HT1080 (cell line): ENCODE measurements at regions not wholly inside any gene's neighbourhood (a gene's known extent, or its start where the extent isn't known, plus 50 kb on each side); places are given as distances from the start of the nearest gene placed in this dataset.

Experiments used
- DNase-seq: peaks from one replicate; pipeline ENCODE4 v3.0.0-alpha.2; 2015; ENCODE audit warnings: low read depth

DNA sequence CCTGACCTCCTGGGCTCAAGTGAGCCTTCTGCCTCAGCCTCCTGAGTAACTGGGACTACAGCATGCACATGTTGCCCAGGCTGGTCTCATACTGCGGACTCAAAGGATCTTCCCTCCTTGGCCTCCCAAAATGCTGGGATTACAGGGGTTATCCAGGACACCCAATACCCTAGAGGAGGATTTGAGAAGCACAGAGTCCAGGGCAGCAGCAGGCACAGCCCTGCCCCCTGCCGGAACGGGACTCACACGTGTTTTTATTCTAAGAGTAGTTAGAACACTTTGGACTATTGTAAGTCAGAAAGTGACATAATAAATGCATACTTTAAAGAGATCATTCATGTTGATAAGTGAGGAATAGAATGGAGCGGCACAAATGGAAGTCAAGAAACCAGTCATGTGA lies 80.2 kb downstream of the C6orf118 start:
- no peak for DNase-seq

DNA sequence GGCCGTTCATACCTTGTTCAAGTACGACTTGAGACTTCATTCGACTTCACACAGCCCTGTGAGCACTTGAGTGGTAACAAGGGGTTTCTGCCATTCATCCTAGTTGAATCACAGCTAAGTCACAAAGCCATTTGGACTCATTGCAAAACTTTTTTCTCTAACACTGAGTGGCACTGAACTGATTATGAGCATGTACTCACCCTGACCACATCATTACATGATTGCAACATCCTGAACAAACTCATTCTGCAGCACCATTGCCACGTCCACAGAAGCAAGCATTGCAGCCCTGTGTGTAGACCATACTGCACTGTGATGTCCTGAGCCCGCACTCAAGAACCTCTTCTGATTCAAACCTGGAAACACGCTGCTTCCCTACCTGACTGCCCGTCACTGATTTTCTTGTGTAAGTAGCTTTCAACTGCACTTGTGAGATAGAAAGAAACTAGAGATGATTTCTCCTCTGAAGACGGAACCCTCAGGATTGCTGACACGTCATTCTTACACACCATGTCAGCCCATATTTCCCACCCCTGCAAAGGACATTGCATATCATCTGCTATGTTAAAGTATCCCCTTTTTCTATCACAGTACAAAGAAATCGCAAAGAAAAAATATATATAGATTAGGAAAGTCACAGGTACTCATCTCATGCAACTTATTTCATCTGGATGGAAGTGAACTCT lies 81.6 kb downstream of the C6orf118 start:
- peak; percentile 70 for DNase-seq

DNA sequence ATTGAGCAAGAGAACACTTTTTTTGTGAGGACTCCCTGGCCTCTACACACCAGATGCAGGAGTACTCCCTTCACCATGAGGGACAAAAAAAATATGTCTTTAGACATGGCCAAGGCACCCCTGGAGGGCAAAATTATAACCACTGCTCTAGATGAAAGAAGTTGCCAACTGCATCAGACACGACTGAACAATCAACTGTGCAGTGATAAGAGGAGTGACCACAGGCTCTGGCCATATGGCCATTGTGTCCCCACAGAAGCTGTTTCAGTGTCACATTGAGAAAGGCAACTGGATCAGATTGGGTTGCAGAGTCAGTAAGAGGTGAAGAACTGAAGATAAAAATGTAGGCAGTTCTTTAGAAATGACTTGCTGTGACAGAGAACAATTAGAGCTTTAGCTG lies 85.7 kb downstream of the C6orf118 start:
- DNase-seq = no peak

DNA sequence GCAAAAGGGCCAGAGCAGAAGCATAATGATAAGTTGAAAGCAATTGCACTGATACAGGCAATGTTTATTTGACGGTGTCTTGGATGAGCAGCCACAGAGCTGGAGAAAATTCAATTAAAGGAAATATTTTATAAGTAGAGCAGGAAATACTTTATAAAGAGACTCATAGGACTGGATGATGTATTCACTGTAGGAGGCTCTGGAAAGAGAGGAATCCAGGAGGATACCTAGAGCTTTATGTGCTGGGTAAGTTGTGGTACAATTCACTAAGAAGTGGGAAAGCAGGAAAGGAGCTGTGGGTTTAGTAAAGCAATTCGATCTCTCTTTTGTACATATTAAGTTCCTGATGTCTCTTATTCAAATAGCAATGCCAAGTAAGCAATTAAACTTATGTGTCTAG lies 86.3 kb downstream of the C6orf118 start:
- no peak for DNase-seq

DNA sequence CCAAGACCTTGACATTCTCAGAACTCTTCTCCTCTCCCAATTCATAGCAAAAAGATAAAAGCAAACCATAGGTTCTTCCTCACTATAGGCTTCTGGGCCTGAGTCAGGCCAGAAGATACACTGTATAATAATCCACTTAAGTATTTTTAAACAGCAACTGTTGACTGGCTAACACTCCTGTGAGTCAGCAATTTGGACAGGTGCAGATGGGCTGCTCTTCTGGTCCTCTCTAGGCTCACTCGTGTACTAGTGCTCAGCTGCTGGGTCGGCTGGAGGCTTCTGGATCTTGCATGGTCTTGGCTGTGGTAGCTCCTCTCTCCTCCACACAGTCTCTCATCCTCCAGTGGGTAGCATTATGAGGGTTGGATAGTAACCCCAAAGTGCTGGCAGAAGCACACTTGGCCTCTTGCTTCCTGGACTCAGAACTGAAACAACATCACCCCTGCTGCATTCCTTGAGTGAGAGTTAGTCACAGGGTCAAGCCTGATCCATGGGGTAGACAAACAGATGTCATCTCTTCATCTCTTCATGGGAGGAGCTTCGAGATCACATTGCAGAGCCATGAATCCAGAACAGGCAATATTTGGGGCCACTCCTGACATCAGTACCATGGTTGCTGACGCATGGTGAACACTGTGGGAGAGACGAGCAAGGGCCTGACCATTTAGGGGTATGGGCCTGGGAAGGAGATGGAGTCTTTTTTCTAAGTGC lies 86.9 kb downstream of the C6orf118 start:
- DNase-seq = peak; percentile 23

DNA sequence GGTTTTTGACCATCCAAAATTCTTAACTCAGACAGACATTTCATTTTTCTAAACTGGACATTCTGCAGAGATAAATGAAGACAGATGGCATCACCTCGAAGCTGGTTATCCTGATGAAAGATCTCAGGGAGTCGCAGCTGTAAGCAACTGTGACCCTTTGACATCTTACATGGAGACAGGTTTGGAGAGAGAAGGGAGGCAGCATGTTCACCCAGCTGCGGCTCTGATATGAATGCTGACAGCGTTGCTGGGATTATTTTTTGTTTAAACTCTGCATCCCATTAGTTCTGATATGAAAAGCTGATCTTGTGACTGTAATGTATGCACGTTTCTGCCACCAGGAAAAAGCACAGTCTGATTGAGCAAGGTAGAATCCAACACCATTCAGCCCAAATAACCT lies 89.4 kb downstream of the C6orf118 start:
- DNase-seq = no peak

DNA sequence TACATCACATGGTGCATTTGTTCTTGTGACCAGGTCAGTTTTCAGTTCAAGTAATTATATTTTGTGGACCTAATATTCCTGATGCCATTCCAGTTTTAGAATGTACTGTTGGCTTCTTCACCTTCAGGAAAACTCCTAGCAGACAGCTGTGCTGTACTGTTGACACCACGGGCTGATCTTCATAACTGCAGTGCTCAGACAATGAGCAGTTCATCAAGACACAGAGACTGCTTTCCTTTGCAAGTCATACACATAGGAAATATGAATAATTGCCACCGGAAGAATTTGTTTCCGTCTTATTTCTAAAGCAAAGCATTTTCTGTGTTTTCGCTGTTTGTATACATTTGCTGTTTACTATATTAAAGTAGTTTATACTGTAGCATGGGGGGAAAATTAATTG lies 89.8 kb downstream of the C6orf118 start:
- DNase-seq = no peak

DNA sequence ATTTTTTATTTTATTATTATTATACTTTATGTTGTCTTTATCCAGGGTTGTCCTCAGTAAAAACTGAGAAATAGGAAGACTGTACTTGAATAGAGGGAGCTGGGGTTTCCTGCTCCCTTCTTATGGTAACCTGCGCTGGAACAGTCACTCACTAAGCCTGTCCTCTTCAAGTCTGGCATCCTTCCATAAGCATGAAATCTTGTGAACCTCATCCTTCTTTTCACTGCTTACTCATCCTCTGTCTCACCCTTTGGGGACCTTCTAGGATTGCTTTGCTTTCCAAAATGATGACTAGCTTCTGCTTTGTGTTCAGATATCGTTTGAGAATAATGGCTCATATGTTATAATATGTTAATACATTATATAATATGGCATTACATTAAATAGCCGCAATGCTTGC lies 90.6 kb downstream of the C6orf118 start:
- DNase-seq = peak; percentile 87

DNA sequence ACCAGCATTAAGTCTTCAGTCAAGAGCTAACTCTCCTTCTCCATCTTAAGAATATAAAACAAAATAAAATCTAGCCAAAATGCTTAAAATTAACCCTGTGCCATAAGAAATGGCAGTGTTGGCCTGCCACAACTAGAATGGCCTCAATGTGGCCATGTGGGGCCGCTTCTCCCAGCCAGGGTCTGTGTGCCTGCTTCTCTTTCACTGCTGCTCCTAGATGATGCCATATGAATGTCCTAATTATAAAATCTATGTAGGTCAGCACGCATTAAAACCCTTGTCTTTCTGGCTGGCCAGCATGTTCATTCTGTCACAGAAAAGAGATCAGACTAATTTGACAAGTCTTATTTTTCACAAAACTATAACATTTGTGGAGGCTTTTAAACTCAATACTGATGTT lies 102.6 kb downstream of the C6orf118 start:
- DNase-seq = no peak

DNA sequence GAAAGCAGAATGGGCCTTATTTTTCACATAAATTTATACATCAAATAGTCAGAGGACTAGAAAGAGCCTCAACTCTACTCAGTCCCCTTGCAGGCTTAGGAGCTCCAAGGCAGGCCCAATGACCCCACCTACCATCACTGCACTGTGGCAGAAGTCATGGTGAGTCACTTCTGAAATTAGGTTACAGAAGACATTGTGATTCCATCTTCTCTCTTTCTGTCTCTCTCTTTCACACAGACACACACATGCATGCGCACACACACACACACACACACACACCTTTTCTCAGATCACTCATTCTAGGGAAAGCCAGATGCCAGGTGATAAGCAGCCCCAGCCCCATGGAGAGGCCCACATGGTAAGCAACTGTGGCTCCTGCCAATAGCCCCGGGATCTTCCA lies 103.8 kb downstream of the C6orf118 start:
- DNase-seq = no peak

DNA sequence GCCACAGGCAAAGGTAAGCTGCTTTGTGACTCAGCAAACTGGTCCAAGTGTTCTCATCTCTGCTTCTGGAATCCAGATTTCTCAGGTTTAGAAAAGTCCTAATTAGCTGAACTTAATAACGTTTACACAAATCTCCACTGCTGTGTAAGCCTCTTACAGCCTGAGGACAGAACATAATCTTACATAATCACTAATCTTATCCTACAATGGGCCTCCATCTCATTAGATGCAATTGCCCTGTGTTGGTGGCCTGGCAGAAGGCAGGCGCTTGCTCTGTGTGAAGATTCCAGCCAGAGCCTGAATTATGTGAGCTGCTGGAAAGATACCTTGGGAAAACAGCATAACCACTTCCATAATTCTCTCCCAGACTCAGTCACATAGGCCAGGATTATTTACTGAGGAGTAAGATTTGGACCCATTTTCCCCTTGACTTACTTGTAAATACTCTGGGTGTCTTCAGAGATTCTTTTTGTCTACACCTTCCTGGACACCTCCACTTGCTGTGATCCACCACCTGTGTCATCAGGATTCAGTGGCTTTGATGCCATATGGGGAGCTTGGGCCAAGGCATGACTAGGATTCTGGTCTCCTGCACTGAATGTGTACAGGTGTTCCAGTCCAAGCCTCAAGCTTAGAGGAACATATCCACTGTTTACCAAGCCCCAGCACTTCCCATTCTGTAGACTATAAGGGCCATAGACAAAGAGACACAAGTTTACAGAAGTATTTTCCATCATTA lies 104.4 kb downstream of the C6orf118 start:
- no peak for DNase-seq

DNA sequence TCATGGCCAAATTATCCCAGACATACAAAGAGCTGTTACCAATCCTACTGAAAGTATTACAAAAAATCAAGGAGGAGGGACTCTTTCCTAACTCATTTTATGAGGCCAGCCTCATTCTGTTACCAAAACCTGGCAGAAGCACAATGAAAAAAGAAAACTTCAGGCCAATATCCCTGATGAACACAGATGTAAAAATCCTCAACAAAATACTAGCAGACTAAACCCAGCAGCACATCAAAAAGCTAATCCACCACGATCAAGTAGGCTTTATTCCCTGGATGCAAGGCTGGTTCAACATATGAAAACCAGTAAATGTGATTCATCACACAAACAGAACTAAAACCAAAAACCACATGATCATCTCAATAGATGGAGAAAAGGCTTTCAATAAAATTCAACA lies 109.2 kb downstream of the C6orf118 start:
- no peak for DNase-seq

DNA sequence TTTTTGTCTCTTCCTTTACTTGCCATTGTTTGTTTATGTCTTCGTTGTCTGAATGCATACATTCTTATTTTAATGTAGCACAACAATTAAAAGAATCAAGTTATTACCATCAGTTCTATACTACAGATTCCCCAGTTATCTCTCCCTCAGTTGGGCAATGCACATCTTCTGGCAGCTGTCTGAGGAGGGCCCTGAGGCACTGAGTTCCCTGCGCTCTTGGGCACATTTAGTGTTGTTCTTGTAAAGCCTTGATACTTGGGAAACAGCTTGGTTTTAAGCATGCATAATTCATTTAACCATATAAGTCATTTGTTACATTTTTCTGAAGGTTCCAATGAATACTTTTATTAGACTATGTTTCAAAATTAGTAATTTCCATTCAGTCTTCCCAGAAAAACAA lies 117.9 kb downstream of the C6orf118 start:
- DNase-seq = no peak

DNA sequence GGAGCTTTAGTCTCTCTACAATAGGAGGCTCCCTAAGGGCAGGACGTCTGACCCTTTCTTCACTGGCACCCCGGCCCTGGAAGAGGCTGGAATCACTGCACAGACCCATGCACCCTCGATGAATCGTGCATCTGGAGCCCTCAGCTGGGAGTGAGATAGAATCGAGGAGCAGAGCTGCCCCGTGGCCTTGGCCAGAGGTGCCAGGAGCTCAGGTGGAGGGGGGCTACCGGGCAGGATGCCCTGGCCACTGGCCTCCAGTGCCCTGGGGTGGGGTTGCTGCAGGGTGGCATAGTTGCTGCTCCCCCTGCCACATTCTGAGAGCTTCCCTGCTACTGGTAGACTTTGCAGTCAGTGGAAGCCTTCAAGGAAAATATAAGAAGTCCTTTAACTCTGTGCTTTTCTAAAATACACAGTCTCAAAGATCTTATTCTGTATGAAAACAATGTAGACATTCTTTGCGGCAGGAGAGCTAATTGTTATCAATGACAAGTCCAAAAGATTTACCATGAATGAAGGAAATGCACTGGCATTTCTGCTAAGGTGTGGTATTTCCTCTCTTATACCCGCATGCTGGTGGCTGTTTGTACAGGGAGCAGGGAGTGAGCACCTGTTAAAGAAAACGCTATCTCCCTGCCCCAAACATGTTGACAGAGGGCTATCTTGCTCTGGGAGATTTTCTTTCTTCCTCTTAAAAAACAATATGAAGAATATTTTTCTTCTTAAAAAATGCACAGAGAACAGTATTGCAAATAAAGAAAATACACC lies 122.8 kb downstream of the C6orf118 start:
- no peak for DNase-seq

DNA sequence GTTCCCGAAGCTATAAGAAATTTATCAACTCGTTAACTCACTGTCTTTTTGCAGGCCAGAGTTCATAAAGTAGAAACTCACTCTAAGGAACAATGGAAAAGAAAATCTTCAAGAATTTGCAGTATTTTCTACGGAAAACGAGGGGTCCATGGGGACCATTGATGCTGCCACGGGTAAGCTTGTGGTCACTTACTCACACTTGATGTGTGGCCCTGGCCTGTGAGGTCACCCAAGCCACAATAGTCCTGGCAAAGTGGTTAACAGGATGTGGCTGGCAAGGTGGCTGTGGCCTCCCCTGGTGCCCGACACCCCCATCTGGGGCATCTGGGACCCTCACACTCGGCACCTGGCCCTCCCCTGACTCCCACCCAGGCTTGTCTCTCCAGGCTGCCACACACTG lies 123.4 kb downstream of the C6orf118 start:
- DNase-seq = peak; percentile 45

DNA sequence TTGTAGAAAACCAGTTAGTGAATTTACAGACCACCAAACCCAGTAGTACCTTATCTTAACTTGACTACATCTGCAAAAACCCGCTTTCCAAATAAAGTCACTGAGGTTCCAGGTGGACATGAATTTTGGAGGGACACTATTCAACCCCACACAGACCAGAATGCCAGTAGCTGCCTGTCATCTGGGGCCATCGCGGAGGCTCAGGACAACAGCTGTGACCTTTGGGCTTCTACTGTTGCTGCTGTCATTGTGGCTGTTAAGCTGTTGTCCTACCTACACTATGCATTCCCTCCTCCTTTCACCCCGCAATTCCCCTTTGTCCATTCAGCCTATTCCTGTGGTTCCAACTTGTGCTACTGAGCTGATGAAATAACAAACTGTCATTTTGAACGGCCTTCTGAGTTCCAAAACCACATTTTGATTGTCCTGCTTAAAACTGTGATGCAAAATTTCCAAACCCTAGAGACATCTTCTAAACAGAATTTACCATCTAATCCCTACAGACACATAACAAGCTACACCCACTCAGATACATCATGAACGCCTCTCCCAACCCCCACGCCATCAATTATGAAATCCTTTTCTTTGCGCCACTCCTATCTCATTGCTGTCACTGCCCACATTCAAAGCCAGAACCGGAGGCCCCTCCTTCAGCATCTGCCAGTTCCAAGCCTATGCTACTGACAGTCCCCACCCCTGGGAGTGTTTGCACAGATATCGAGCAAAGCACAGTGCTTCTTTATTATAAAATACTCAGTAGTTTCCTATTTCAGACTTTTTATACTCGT lies 125.0 kb downstream of the C6orf118 start:
- DNase-seq = no peak

DNA sequence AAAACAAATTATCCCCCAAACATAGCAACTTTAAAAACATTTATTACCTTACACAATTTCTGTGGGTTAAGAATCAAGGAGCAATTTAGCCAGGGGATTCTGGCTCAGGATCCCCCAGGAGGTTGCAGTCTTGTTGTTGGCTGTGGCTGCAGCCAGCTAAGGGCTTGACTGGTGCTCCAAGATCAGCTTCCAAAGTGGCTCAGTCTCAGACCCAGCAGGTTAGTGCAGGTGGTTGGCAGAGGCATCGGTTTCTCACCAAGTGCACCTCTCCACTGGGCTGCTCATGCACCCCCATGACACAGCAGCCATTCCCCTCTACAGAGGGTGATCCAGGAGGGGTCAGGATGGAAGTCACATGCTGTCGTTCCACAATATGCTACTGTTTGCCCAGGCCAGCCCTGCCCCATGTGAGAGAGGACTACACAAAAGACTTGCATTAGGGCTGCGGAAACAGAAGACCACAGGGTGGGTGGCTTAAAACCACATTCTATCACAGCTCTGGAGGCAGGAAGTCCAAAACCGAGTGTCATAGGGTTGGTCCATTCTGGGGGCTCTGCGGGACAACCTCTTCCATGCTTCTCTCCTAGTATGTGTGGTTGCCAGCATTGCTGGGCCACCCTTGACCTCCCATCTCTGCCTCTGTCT lies 125.8 kb downstream of the C6orf118 start:
- no peak for DNase-seq

DNA sequence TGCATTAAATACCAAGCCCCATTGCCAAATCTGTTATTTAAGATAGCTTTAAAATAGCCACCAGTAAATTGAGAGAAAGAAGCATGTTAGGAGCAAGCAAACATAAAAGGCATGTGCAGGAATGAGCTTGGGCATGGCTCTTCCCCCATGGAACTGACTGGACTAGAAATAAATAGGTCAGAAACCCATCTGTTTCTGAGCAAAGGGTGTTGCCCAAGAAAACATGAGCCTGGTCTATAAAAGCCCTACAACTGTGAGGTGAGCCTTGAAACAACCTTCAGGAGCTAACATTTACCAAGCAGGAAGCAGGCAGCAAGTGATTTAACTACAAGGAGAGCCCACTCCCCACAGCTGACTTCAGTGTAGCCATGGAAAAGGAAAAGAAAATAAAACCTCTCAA lies 126.3 kb downstream of the C6orf118 start:
- no peak for DNase-seq

DNA sequence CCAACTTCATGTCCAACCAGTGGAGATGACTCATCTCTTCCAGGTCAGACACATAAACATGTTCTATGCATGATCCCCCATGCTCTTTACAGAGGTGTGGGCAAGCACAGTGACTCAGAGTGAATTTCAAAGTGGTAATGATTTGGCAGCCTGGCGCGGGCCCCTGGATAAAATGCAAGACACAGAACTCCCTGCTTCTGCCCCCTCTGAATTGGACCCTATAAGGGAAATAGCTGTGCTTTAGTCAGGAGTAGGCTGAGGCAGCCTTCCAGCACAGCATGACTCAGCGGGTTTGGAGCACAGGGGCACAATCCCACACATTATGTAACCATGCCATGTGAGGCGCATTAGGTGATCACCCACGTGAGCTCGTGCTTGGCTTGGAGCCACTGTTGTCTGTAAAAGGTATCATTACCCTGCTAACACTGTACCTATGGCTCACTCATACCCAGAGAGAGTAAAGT lies 127.4 kb downstream of the C6orf118 start:
- peak; percentile 97 for DNase-seq

DNA sequence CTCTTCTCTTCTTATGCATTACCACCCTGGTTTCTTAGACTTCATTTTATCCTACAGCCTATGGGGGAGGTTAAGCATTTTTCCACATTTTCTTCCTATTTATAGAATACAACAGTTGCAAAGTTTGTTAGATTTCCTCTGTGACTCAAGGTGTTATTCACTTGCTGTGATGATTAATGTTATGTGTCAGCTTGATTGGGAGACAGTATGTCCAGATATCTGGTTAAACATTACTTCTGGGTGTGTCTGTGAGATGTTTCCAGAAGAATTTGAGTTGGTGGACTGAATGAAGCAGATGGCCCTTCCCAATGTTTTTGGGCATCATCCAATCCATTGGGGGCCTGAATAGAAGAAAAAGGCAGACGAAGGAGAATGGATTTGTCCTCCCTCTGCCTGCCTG lies 131.3 kb downstream of the C6orf118 start:
- DNase-seq = peak; percentile 88
